PC-9 (cell line): ENCODE measurements at regions not wholly inside any gene's neighbourhood (a gene's known extent, or its start where the extent isn't known, plus 50 kb on each side); places are given as distances from the start of the nearest gene placed in this dataset.
"Not testable (repeated sequence)": the region's sequence is repeated elsewhere in the genome, so short reads cannot be mapped to it uniquely, and the experiment has no call there.

ENCODE experiments used
- BruUV-seq: library from RNA; stranded (reverse); fragments of 400-500 nt; replicated peaks from 2 replicates; lab custom pipeline; 2021; lab: Mats Ljungman, UMichigan
- CTCF ChIA-PET: fragments of 300-600 bp; sonication (Branson Sonifier 250); formaldehyde crosslinking; loops from one replicate; lab custom pipeline; 2022; ENCODE audit warnings: antibody characterized with exemption; lab: Charles Lee
- POLR2A ChIA-PET: fragments of 300-600 bp; sonication (Branson Sonifier 250); formaldehyde crosslinking; loops from one replicate; lab custom pipeline; 2022; ENCODE audit warnings: antibody characterized with exemption; ENCODE audit not compliant: unreplicated experiment; lab: Charles Lee
- DNase-seq, 2 experiments: peaks; one replicate each; pipeline versions ENCODE4 v3.0.0 to v3.0.0-alpha.2; 2015 to 2022; ENCODE audit warnings: mixed read lengths in 1 of 2
- H2AFZ ChIP-seq: fragments of 200-600 bp; sonication (generic); 2 replicates; pipeline ENCODE4 v1.8.1; 2017; ENCODE audit warnings: antibody characterized with exemption
- H3F3A ChIP-seq: fragments of 200-600 bp; sonication (generic); 2 replicates; pipeline ENCODE4 v1.8.1; 2017; ENCODE audit warnings: antibody characterized with exemption, mild to moderate bottlenecking, low read depth; ENCODE audit not compliant: insufficient read depth
- H3K27ac ChIP-seq: fragments of 200-600 bp; sonication (generic); 2 replicates; pipeline ENCODE4 v1.6.1; 2016; ENCODE audit warnings: mixed run types
- H3K27me3 ChIP-seq: fragments of 200-600 bp; sonication (generic); 2 replicates; pipeline ENCODE4 v1.6.1; 2016; ENCODE audit warnings: low read depth, mixed run types; ENCODE audit not compliant: insufficient read depth
- H3K36me3 ChIP-seq: fragments of 200-600 bp; sonication (generic); 2 replicates; pipeline ENCODE4 v1.6.1; 2016; ENCODE audit warnings: low read depth, mixed run types
- H3K4me1 ChIP-seq: fragments of 200-600 bp; sonication (generic); replicated peaks from 2 replicates; pipeline ENCODE4 v1.6.1; 2016; ENCODE audit warnings: mixed run types; ENCODE audit not compliant: insufficient read depth
- H3K4me2 ChIP-seq: fragments of 200-600 bp; sonication (generic); 2 replicates; pipeline ENCODE4 v1.6.1; 2017; ENCODE audit warnings: mixed run types
- H3K4me3 ChIP-seq: fragments of 200-600 bp; sonication (generic); 2 replicates; pipeline ENCODE4 v1.6.1; 2016; ENCODE audit warnings: mixed run types
- H3K79me2 ChIP-seq: fragments of 200-600 bp; sonication (generic); 2 replicates; pipeline ENCODE4 v1.6.1; 2017; ENCODE audit warnings: low read depth, mixed run types
- H3K9me2 ChIP-seq: fragments of 200-600 bp; sonication (generic); 2 replicates; pipeline ENCODE4 v1.8.1; 2017; ENCODE audit warnings: mild to moderate bottlenecking; ENCODE audit not compliant: insufficient read depth
- H3K9me3 ChIP-seq: fragments of 200-600 bp; sonication (generic); 2 replicates; pipeline ENCODE4 v1.8.1; 2016; ENCODE audit warnings: low read depth; ENCODE audit not compliant: insufficient read depth
- H4K20me1 ChIP-seq: fragments of 200-600 bp; sonication (generic); 2 replicates; pipeline ENCODE4 v1.8.1; 2017; ENCODE audit not compliant: insufficient read depth
- EZH2 ChIP-seq: fragments of 200-600 bp; sonication (generic); IDR thresholded peaks from 2 replicates; pipeline ENCODE4 v1.8.0; 2017; ENCODE audit warnings: antibody characterized with exemption, low read depth
- intact Hi-C: fragments of 100-400 bp; cut with micrococcal nuclease; formaldehyde crosslinking; loops from one replicate; pipeline ENCODE4 v1.10.0; 2022; ENCODE audit not compliant: unreplicated experiment
- TF ChIP-seq, protein P1 (sequence below): fragments of 200-600 bp; sonication (generic); conservative IDR thresholded peaks from 2 replicates; pipeline ENCODE4 v1.6.1; 2017; ENCODE audit warnings: mixed run types, antibody characterized with exemption, mild to moderate bottlenecking, moderate library complexity

DNA sequence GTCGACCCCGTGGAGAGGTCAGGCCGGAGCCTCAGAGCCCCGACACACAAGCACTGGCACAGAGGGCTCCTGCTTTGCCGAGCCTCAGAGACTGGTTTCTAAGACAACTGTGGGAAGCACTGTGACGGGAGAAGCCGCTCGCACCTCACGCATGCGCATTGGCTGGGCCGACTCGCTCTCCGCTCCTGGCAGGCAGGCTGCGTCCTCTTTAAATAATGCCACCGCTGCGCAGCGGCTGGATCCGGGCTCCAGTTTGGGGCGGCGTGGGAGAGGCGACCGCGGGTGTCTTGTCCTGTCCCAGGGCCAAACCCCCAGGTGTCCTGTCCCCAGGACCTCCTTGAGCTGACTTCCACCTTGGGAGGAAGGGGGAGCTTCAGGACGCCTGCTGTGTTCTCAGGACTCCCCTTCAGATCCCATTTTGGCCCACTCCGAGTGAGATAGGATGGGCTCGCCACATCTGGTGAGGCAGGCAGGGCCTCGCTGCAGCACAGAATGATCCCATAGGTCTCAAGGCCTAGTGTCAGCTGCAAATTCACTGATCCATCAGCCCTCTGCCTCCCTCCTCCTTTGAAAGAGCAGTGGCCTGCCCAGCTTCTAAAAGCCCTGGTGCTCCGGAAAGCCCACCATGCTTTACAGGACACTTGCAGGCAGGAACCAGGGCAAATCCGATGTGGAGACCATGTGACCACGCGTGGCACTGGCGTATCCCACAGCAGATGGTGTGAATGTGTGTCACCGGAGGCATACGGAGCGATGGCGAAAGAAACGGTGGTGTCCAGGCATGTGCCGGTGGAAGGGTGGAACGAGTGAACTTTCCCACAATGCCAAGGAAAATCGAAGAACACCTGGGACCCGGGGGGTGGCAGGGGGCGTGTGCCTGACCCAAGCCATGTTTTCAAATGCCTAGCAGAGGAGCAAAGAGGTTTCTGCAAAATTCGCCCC is 169.3 kb upstream of the ZNF337 start:
- intact Hi-C loops = no loop called here
- Histone ChIP-seq H3K27ac (no peak overlapping the region), H3K4me3 (peak overlapping the region; percentile 55; the same call in 1 of the 2 replicates), H3K9me3 (no peaks in the 10 kb centered on the region), H4K20me1 (no peaks in the 10 kb centered on the region), H2AFZ (peak overlapping the region; percentile 78; the same call in 1 of the 2 replicates), H3F3A (no peaks in the 10 kb centered on the region), H3K79me2 (no peaks in the 10 kb centered on the region), H3K36me3 (no peaks in the 10 kb centered on the region), H3K9me2 (no peaks in the 10 kb centered on the region), H3K27me3 (no peaks in the 10 kb centered on the region; the same call in 1 of the 2 replicates), H3K4me2 (peak overlapping the region; percentile 84), H3K4me1 (peaks cover 10% of the 10 kb centered on the region; the same call in 1 of the 2 replicates)
- peak; percentile 37 to 76 for DNase-seq
- BruUV-seq = no TSS peak
- ChIA-PET POLR2A (no interaction called here), CTCF (no interaction called here)
- no peak for TF ChIP-seq EZH2
- TF ChIP-seq, protein P1, sequence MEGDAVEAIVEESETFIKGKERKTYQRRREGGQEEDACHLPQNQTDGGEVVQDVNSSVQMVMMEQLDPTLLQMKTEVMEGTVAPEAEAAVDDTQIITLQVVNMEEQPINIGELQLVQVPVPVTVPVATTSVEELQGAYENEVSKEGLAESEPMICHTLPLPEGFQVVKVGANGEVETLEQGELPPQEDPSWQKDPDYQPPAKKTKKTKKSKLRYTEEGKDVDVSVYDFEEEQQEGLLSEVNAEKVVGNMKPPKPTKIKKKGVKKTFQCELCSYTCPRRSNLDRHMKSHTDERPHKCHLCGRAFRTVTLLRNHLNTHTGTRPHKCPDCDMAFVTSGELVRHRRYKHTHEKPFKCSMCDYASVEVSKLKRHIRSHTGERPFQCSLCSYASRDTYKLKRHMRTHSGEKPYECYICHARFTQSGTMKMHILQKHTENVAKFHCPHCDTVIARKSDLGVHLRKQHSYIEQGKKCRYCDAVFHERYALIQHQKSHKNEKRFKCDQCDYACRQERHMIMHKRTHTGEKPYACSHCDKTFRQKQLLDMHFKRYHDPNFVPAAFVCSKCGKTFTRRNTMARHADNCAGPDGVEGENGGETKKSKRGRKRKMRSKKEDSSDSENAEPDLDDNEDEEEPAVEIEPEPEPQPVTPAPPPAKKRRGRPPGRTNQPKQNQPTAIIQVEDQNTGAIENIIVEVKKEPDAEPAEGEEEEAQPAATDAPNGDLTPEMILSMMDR = no peak

DNA sequence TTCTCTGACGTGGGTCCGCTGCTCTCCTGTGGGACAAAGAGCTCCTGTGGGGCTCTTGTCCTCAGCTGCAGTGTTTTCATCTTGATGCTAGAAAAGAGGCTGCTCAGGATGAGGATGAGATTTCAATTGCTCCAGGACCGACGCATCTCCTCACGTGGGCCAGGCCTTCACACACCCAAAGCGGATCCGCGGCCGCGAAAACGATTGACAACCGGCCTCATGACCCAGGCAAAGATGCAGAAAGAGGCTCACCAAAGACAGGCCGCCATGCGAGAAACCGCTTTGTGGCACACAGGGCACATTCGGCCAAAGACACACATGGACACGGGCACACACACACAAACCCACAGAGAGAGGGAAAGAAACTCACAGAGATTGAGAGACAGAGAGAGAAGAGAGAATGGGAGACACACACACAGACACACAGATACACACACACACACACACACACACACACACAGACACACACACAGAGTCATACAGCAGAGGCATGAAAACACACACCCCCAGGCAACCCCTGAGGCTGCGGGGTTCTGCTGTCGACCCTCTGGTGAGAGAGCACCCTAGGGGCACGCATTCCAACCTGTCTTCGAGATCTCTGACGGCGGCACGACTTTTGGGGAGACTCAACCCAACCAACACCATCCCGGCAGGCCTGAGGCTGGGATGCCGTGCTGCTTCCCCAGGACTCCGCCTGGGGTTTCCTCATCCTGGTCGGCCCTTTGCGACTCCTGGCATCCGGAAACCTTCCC is 168.5 kb upstream of the ZNF337 start:
- BruUV-seq, CTCF ChIA-PET, H3K9me2 ChIP-seq, POLR2A ChIA-PET, H3K27ac ChIP-seq, H3F3A ChIP-seq, DNase-seq, H3K27me3 ChIP-seq, H3K36me3 ChIP-seq, intact Hi-C loops, H3K79me2 ChIP-seq, H3K9me3 ChIP-seq, H4K20me1 ChIP-seq: not testable (repeated sequence)
- Histone ChIP-seq H3K4me1 (peaks cover 10% of the 10 kb centered on the region; the same call in 1 of the 2 replicates), H2AFZ (peak overlapping the region; percentile 78; the same call in 1 of the 2 replicates), H3K4me2 (peak overlapping the region; percentile 84), H3K4me3 (peak overlapping the region; percentile 55; the same call in 1 of the 2 replicates)

GRCh38 chr20:25864326-25864962 is 167.8 kb upstream of the ZNF337 start:
- intact Hi-C loops = no loop called here
- Histone ChIP-seq H3K27ac (no peak overlapping the region), H2AFZ (no peak overlapping the region), H3F3A (no peaks in the 10 kb centered on the region), H3K79me2 (no peaks in the 10 kb centered on the region), H4K20me1 (no peaks in the 10 kb centered on the region), H3K9me2 (no peaks in the 10 kb centered on the region), H3K36me3 (no peaks in the 10 kb centered on the region), H3K27me3 (no peaks in the 10 kb centered on the region; the same call in 1 of the 2 replicates), H3K4me1 (peaks cover 10% of the 10 kb centered on the region; the same call in 1 of the 2 replicates), H3K9me3 (no peaks in the 10 kb centered on the region), H3K4me2 (no peak overlapping the region), H3K4me3 (no peak overlapping the region)
- TF ChIP-seq, protein P1 = no peak
- no peak for TF ChIP-seq EZH2
- CTCF ChIA-PET = no interaction called here
- POLR2A ChIA-PET = no interaction called here
- no TSS peak for BruUV-seq
- DNase-seq = no peak
